Testis (tissue), 2 donors: ENCODE measurements at regions not wholly inside any gene's neighbourhood (a gene's known extent, or its start where the extent isn't known, plus 50 kb on each side); places are given as distances from the start of the nearest gene placed in this dataset.

ENCODE experiments used
- DNase-seq: peaks from one replicate; pipeline ENCODE4 v3.0.0-alpha.2; 2019
- H3K27ac ChIP-seq, 2 donors: fragments of 200-600 bp; sonication (generic); one replicate each; pipeline ENCODE4 v1.5.1; 2019
- H3K27me3 ChIP-seq: fragments of 200-600 bp; sonication (generic); one replicate; pipeline ENCODE4 v1.5.1; 2019
- H3K36me3 ChIP-seq: fragments of 200-600 bp; sonication (generic); one replicate; pipeline ENCODE4 v1.5.1; 2017; ENCODE audit warnings: low read depth; ENCODE audit errors: missing control alignments
- H3K4me1 ChIP-seq: fragments of 200-600 bp; sonication (generic); one replicate; pipeline ENCODE4 v1.5.1; 2019
- H3K4me3 ChIP-seq, 2 donors: fragments of 200-600 bp; sonication (generic); one replicate each; pipeline ENCODE4 v1.5.1; 2017 to 2019
- H3K9me3 ChIP-seq: fragments of 200-600 bp; sonication (generic); one replicate; pipeline ENCODE4 v1.5.1; 2017
- CTCF ChIP-seq, 3 experiments: fragments of 450-650 bp in 2 of 3; fragments of 200-600 bp in 1 of 3; sonication (generic) in 1 of 3; IDR thresholded peaks; one replicate each; pipeline ENCODE4 v1.5.1; 2016 to 2019; ENCODE audit warnings: antibody characterized with exemption in 3 of 3, mild to moderate bottlenecking in 2 of 3, moderate library complexity in 1 of 3
- POLR2A ChIP-seq: fragments of 450-650 bp; IDR thresholded peaks from one replicate; pipeline ENCODE4 v1.6.1; 2017; ENCODE audit warnings: antibody characterized with exemption, mild to moderate bottlenecking, moderate library complexity
- WGBS, 2 donors: methylation state at CpG; one replicate each; pipeline ENCODE4 v1.1.5; 2018; 5-methylcytosine and 5-hydroxymethylcytosine counted together
- intact Hi-C: fragments of 100-400 bp; cut with DNase I; formaldehyde crosslinking; loops from one replicate; pipeline ENCODE4 v1.15.1; 2023; ENCODE audit warnings: low total_unique reads

- Histone ChIP-seq H3K9me3 (no peaks in the 10 kb centered on the region), H3K27me3 (no peaks in the 10 kb centered on the region), H3K36me3 (no peaks in the 10 kb centered on the region), H3K4me3 (no peak overlapping the region), H3K4me1 (no peaks in the 10 kb centered on the region), H3K27ac (no peak overlapping the region)
- intact Hi-C loops, result no loop called here
- WGBS, 2 donors, result 37 to 64% methylated on average over 6 of the region's 6 CpGs
- TF ChIP-seq POLR2A (no peak), CTCF (IDR thresholded peaks at IDR 0.05) (no peak)
- DNase-seq, result peak; percentile 33
These were observed 70.1 kb downstream of the NAA11 start for GRCh38 chr4:79255793-79256192.

GRCh38 chr4:79253924-79254323 is 71.9 kb downstream of the NAA11 start:
- TF ChIP-seq CTCF (IDR thresholded peaks at IDR 0.05), result no peak
- no peak for TF ChIP-seq POLR2A
- intact Hi-C loops, result no loop called here
- WGBS, 2 donors, result 80 to 93% methylated on average over 1 of the region's 1 CpG
- Histone ChIP-seq H3K36me3 (no peaks in the 10 kb centered on the region), H3K4me1 (no peaks in the 10 kb centered on the region), H3K27ac (no peak overlapping the region), H3K27me3 (no peaks in the 10 kb centered on the region), H3K9me3 (no peaks in the 10 kb centered on the region), H3K4me3 (no peak overlapping the region)
- DNase-seq, result no peak

GRCh38 chr4:79253168-79253567 is 72.7 kb downstream of the NAA11 start:
- no peak for DNase-seq
- TF ChIP-seq POLR2A (no peak), CTCF (IDR thresholded peaks at IDR 0.05) (no peak)
- Histone ChIP-seq H3K27ac (no peak overlapping the region), H3K4me3 (no peak overlapping the region), H3K27me3 (no peaks in the 10 kb centered on the region), H3K4me1 (no peaks in the 10 kb centered on the region), H3K9me3 (no peaks in the 10 kb centered on the region), H3K36me3 (no peaks in the 10 kb centered on the region)
- intact Hi-C loops, result no loop called here

DNA sequence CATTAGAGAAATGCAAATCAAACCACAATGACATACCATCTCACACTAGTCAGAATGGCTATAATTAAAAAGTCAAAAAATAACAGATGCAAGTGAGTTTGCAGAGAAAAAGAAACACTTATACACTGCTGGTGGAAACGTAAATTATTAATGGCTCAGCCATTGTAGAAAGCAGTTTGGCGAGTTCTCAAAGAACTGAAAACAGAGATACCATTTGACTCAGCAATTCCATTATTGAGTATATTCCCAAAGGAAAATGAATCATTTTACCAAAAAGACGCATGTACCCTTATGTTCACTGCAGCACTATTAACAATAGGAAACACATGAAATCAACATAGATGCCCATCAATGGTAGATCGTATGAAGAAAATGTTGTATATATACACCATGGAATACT is 75.0 kb downstream of the NAA11 start:
- WGBS, 2 donors, result 88 to 93% methylated on average over 4 of the region's 4 CpGs
- intact Hi-C loops, result no loop called here
- Histone ChIP-seq H3K9me3 (no peaks in the 10 kb centered on the region), H3K4me1 (no peaks in the 10 kb centered on the region), H3K4me3 (no peak overlapping the region), H3K27ac (no peak overlapping the region), H3K36me3 (no peaks in the 10 kb centered on the region), H3K27me3 (no peaks in the 10 kb centered on the region)
- no peak for DNase-seq
- no peak for TF ChIP-seq POLR2A
- TF ChIP-seq CTCF (IDR thresholded peaks at IDR 0.05), result no peak

DNA sequence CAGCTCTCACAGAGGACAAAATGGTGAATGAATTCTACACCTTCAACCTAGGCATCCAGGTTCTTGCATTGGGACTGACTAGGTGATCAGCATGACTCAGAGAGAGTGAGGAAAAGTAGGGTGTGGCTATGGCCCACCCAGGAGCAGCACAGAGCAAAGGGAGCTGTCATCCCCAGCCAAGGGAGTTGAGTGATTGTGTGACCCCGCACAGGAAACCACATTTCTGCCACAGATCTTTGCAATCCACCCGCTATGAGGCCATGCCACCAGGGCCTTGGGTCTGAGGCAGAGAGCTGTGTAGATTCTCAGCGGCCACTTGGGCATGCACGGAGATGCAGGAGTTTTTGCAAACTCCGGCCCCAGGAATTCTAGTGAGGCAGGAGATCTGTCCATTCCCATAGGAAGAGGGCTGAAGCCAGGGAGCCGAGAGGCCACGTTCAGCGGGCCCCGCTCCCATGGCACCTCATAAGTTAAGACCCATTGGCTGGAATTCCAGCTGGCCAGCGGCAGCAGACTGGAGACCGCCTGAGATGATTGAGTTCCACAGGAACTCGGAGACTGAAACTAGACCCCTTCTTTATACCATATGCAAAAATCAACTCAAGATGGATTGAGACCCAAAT is 75.9 kb downstream of the NAA11 start:
- no peaks in the 10 kb centered on the region for H3K27me3 ChIP-seq
- intact Hi-C loops, result no loop called here
- DNase-seq, result no peak
- no peak overlapping the region for H3K4me3 ChIP-seq
- no peaks in the 10 kb centered on the region for H3K9me3 ChIP-seq
- H3K4me1 ChIP-seq, result no peaks in the 10 kb centered on the region
- no peaks in the 10 kb centered on the region for H3K36me3 ChIP-seq
- TF ChIP-seq CTCF (IDR thresholded peaks at IDR 0.05) (no peak), POLR2A (no peak)
- 87 to 98% methylated on average over 11 to 12 of the region's 12 CpGs for WGBS, 2 donors
- H3K27ac ChIP-seq, result no peak overlapping the region
